Pons (tissue), 1 donor: ENCODE measurements at regions not wholly inside any gene's neighbourhood (a gene's known extent, or its start where the extent isn't known, plus 50 kb on each side); places are given as distances from the start of the nearest gene placed in this dataset.
A peak's percentile ranks its signal among the peaks of the same experiment; 100 is the strongest.

Experiments
- DNase-seq: peaks from one replicate; pipeline ENCODE4 v3.0.0-alpha.2; 2016; ENCODE audit warnings: low spot score

GRCh38 chr5:165642366-165642765 is 2136.9 kb downstream of the MAT2B start:
- no peak for DNase-seq

GRCh38 chr5:165665735-165666400 is 2160.4 kb downstream of the MAT2B start:
- DNase-seq = no peak

DNA sequence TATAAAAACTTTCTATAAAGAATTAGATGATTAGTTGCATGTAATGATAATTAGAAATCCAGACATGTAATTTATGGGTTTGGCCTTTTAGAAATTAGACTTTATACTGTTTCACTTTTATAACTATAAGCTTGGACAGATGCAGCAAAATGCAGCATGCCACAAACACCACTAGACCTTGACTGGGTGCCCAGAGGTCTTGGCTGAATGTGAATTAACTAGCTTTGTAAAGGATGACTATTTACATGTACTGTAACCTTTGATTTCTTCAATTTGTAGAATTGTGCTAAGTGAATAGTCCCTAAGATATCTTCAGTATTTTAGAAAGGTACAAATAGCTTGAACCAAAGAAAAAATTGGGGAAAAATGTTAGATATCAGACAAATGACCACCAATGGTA is 2168.1 kb downstream of the MAT2B start:
- no peak for DNase-seq

- no peak for DNase-seq
Observed at GRCh38 chr5:165695796-165696195, 2190.4 kb downstream of the MAT2B start.

DNA sequence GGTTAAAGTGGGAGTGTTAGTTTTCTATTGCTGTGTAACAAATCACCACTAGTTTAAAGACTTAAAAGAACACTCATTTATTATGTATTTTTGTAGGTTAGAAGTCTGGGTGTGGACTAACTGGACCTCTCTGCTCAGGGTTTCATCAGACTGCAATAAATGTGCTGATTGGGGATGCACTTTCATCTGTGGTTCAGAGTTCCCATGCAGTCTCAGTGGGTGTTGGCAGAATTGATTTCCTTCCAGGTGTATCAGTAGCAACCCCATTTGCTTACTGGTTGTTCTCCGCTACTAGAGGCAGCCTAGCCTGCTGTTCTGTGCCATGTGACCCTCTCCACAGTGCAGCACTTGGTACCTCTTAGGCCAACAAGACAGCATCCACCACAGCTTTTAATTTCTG is 2200.5 kb downstream of the MAT2B start:
- DNase-seq = no peak

GRCh38 chr5:165712011-165712410 is 2206.6 kb downstream of the MAT2B start:
- DNase-seq = no peak

GRCh38 chr5:165714598-165714997 is 2209.2 kb downstream of the MAT2B start:
- no peak for DNase-seq

DNA sequence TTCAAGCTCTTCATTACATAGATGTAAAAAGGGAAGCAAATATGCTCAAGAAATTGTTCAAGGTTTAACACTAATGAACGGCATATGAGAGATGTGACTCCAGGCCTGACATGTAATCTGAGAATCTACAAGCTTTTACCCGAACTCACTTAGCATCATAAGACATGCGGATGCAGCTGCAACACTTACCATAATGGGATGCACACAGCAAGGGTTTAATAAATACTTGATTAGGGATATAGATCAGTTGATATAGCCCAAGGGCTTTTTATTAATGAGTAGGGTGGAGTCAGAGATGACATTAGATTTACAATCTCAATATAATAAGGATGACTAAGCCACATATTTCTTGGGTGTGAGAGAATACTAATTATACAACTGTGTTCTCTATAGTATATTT is 2215.5 kb downstream of the MAT2B start:
- DNase-seq = no peak

DNA sequence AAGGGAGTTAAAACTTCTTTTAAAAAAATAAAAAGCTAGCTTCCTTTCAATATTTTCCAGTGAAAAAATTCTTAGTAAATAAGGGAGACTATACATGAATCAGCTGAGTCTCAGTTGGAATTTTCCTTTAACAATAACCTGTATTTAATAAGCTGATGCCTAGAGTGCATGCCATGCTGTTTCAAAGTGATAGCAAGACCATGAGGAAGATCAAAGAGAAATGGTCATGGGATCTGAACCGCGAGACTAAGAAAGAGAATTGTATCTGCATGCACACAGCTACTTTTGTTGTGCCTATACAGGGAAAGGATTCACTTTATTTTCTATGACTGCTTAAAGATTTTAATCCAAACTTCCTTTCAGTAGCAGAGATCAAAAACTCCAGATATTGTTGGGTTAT is 2217.0 kb downstream of the MAT2B start:
- no peak for DNase-seq

DNA sequence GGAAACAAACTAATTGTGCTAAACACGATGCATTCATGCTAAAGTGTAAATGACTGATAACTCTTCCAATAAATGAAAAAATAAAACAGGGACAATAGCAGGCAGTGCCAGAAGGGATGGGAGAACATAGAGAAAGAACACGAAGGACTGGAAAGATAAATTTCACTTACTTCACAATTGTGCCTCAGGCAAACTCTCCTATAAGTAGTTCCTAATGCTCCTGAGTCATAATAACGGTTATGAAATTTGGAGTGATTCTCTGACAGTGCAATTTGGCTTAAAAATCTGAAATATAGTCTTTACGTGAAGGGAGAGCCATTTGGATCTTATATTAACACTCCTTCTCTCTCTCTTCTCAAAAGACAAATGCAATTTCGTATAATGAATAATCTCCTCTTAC is 2218.5 kb downstream of the MAT2B start:
- no peak for DNase-seq

- no peak for DNase-seq
Observed at GRCh38 chr5:165728425-165728824, 2223.0 kb downstream of the MAT2B start.

GRCh38 chr5:165735388-165735787 is 2230.0 kb downstream of the MAT2B start:
- DNase-seq = no peak

GRCh38 chr5:165739079-165739741 is 2233.8 kb downstream of the MAT2B start:
- no peak for DNase-seq

GRCh38 chr5:165757791-165758190 is 2252.4 kb downstream of the MAT2B start:
- no peak for DNase-seq

DNA sequence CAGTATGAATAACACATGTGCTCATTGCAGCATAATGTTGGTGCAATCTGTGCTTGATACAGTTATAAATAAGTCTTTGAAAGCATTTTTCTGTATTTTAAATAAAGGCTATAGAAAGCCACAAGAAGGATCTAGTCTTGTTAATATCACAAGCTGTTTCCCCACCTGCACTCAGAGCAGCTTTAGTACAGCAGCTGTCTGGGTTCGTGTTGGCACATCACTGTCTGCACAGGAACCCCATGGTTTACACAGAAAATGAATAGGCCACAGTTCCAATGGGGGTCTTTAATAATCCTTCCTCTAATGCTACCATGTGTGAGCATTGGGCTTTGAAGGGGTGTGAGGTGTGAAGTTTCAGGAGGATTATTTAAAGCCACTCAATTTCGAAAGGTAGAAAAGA is 2269.7 kb downstream of the MAT2B start:
- DNase-seq = no peak

- DNase-seq = no peak
Observed at GRCh38 chr5:165779505-165779904, 2274.1 kb downstream of the MAT2B start.

- no peak for DNase-seq
Observed at GRCh38 chr5:165780901-165781300, 2275.5 kb downstream of the MAT2B start.

GRCh38 chr5:165781738-165782137 is 2276.3 kb downstream of the MAT2B start:
- no peak for DNase-seq

DNA sequence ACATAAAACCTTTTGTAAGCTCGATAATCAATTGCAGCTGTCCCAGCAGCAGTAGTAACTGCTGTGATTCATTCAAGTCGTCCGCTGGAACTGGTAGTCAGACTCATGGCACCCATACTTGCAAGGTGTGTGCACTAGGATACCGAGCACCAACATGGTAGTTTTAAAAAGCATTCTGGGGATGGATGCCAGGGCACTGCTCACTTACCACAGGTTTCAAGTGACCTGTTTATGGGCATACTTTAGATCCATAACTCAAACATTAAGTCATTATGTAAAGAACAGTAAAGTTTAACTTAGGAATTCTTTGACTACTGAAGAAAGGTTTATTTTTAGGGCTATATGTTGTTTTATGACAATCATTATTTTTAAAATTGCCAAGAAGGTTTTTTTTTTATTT is 2277.6 kb downstream of the MAT2B start:
- no peak for DNase-seq

DNA sequence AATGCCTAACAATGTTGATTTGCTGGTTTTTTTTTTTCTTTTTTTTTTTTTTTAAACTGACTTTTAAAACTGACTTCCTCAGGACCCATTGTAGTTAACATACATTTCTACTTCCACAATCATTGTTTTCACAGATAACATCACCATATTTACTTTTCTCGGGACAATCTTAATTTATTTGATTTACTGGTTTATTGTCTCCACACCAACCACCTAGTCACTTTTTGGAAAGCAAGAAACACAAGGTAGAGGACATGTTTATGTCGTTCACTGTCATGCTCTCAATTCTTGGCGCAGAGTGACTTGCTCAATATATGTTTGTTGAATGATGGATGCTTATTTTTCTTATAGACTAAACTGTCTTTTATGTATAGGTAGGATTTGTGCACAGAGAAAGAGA is 2280.7 kb downstream of the MAT2B start:
- no peak for DNase-seq

DNA sequence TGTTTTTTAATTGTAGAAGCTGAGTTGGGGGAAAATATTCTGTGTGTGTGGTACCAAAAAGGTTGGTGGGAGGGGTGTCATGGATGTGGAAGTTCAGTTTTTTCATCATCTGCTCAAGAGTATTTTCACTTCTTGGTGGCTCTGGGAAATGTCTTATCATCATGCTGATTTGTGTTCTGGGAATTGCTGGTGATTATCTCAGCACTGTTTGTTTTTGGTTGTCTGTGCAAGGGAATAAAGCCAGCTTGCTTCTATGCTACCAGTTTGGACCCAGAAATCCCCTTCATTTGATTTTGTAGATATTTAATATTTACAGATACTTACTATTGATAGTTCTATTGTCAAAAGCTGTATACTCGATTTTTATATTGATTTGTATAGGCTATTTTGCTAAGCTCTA is 2289.7 kb downstream of the MAT2B start:
- DNase-seq = no peak

DNA sequence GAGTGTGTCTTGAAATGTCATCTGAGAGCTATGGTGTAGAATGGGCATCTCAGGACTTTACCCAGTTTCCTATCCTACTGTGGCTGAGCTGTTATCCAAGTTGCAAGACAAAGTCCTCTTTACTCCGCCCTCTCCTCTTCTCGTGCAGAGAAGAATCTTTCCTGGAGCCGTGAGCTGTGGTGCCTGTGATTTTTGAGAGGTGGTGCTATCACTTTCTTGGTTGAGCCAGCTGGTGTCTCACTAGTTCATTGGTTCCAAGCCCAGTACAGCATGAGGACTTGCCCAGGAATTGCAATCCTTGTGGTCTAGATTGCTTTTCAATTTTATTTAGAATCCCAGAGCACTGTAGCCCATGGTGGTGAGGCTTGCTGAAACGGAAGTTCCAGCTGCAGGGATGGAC is 2300.3 kb downstream of the MAT2B start:
- DNase-seq = peak; percentile 4

DNA sequence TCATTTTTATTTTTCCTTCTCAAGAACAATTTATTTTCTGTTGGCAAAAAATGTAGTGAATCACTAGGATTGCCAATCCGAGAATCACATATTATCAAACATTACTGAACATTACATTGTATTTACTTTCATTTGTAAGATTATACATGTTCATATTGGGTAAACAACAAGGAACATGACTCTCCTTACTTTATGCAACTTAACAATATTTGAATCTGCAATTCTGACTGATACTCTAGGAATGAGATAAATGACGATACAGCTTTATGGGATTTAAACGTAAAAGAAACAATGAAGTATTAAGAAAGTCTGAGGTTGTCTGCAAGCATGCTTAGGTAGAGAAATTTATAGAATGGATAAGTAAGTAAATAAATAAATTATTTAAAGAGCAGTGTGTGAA is 2302.9 kb downstream of the MAT2B start:
- DNase-seq = no peak

- DNase-seq = no peak
Observed at GRCh38 chr5:165809914-165810313, 2304.5 kb downstream of the MAT2B start.
